T-helper 9 cell (primary cell): ENCODE measurements at regions not wholly inside any gene's neighbourhood (a gene's known extent, or its start where the extent isn't known, plus 50 kb on each side); places are given as distances from the start of the nearest gene placed in this dataset.
"Not testable (repeated sequence)": the region's sequence is repeated elsewhere in the genome, so short reads cannot be mapped to it uniquely, and the experiment has no call there.

Source experiments
- DNase-seq: peaks from one replicate; pipeline ENCODE4 v3.0.0-alpha.2; 2020

DNA sequence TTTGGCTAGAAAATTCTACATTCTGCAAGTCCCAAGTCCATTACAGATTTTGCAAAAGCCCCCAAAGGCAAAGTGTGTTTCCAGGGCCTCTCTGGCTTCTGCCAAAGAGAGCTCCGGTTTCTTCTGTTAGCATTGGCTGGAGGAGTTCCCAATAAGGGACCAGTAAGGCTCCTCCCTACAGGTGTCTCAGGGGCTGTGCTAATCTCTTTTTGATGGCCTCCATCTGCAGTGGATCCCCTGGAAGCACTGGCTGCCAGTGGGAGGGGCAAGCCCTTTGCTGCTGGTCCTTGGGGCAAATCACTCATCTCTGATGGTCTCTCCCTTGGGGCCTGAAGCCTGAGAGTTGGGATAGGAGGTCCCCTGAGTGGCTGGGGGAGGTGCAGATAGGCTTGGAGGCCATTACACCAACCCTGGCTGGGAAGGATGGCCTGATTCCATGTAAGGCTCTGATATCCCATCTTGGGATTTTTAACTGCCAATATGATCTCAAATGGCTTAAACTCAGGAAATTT lies 89.1 kb upstream of the USP24 start:
- no peak for DNase-seq

DNA sequence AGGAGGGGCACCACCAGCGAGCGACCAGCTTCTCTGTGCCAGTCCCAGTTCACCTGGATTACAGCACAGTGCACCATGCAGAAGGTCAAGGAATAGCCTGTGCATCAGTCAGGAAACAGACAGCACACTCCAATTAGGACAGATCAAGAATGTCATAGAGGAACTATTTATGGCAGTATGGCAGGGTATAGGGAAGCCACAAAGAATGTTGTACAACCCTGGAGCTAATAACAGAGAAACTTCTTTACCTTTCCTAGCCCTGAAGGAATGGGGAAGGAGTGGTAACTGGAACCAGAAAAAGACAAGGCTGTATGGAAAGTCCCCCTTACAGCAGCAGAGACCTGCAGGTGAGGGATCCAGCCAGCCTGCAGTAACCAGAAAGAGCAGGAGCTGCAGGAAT lies 87.8 kb upstream of the USP24 start:
- DNase-seq, result no peak

DNA sequence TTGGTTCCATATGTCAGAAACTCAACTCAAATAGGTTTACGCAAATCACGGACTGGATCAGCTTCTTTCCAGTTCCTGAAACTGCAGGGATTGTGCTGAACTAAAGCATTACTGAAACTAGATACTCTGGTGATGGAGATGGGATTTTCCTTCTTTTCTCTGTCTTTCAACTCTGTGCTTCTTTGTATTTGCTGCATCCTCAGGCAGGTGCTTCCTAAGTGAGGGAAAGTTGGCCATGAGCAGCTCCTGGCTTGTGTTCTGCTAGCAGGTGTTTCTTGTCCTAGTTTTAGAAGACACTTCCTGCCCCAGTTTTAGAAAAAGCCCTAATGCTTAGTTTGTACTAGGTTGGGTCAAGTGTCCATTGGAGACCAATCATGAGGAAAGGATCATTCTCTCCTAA lies 86.7 kb upstream of the USP24 start:
- no peak for DNase-seq

DNA sequence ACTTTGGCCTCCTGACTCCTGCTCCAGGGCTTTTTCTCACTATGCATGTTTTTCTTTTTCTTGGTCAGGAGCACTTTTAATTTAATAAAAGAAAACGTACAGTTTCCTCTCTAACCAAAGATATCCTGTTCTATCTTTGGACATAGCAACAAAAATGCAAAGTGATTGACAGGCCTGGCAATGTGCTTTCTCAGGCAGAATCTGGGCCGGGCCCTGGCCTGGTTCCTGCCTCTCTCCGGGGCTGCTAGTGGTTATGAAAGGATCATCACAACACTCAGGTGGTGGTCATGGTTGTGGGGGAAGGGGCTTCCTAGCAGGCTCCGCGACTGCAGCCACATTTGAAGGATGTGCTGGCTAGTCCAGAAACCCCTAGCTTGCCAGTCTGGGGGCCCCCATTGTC lies 85.8 kb upstream of the USP24 start:
- DNase-seq, result no peak

DNA sequence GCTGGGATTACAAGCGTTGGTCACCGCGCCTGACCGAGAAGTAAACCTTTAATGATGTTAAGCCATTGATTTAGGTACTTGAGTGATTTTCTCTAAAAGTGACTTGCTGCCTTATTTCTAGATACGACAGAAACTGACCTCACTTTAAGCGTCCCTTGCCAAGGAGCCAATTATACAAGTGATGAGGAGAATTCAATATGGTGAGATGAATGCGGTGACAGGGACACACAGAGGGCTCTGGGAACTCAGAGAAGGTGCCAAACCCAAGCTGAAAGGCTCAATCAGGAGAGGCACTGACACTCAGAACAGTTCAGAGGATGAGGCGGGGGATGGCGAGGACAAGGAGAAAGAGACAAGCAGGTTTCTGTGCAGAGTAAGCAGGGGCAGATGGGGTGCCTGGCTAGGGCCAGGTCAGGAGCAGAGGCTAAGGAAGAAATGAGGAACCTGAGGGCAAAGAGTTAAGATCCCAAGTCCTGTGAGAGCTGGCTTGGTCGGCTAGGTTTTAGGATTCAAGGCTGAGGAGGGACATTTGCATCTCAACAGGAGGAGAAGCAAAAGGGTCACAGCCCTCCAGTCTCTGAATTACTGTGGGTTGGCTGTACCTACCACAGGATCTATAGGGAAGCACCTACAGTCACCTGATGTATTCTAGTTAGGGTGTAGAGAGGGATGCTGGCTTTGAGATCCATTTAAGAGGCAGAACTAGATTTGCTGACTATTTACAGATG lies 83.2 kb upstream of the USP24 start:
- no peak for DNase-seq

DNA sequence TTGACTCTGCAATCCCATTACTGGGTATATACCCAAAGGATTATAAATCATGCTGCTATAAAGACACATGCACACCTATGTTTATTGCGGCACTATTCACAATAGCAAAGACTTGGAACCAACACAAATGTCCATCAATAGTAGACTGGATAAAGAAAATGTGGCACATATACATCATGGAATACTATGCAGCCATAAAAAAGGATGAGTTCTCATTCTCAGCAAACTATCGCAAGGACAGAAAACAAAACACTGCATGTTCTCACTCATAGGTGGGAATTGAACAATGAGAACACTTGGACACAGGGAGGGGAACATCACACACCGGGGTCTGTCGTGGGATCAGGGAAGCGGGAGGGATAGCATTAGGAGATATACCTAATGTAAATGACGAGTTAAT lies 81.1 kb upstream of the USP24 start:
- not testable (repeated sequence) for DNase-seq

DNA sequence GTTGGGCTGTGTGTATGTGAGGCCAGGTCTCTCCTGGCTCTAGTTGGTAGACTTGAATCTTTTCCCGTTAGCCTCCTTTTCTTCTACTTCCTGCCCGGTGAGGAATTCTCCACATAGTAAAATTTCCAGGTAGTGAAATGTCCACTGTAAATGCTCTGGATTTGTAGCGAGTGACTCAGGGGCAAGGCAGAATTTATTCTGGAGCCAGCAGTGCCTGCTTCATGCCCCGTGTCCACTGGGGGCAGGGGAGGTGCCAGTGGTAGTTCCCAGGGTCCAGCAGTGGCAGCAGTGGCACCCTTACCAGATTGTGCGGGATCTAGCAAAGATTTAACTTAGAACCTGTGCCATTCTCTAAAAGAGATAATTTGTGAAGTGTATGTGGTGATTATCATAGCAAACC lies 74.5 kb upstream of the USP24 start:
- DNase-seq, result no peak

DNA sequence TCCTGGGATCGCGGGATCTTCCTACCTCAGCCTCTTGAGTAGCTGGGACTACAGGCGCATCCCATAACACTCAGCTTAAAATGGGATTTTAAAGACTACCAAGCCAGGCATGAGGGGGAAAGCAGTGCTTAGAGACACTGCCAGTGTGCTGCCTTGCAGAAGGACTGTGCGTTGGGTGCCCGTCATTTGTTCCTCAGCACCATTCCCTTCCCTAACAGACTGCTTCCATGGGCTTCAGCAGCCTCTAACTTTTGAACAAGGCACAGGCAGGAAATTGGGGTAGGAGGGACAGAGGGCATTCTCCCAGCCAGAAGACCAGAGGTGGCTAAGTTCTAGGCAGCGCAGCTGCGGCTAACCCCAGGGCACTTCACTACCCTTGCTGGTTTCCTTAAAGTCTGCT lies 73.9 kb upstream of the USP24 start:
- DNase-seq, result no peak

DNA sequence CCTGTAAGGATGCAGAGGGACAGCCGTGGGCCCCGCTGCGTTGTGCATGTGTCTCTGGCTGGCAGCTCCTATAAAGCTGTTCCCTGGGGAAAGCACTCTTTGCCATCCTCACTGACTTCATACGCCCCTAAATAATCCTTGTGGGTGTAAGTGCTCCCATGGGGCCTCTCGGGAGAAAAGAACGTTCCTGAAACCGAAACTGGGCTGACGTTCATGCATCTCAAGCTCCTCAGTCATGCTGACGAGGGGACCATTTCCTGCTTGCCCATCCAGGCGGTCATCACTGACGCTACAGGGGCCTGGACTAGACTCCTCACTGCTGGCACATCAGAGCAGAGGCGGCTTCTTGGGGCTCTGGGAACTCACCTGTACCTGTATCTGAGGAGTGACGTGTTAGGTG lies 73.1 kb upstream of the USP24 start:
- DNase-seq, result no peak

DNA sequence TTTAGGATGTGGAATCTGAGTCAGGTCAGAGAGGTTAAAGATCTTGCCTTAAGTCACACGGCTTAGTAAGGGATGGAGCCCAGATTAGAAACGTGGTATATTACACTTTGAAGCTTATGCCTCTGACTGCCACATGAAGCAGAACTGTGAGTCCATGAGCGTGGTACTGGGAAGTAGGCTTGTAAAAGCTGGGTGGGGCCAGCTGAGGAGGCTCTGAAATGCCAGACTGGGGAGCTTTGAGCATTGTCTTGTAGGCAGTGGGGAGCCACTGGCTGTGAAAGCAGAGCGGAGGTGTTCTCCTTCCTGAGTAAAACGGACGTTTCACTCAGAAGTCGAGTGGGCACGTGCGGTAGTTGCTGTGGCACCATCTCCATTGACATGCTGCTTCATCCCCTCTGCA lies 72.6 kb upstream of the USP24 start:
- DNase-seq, result no peak

DNA sequence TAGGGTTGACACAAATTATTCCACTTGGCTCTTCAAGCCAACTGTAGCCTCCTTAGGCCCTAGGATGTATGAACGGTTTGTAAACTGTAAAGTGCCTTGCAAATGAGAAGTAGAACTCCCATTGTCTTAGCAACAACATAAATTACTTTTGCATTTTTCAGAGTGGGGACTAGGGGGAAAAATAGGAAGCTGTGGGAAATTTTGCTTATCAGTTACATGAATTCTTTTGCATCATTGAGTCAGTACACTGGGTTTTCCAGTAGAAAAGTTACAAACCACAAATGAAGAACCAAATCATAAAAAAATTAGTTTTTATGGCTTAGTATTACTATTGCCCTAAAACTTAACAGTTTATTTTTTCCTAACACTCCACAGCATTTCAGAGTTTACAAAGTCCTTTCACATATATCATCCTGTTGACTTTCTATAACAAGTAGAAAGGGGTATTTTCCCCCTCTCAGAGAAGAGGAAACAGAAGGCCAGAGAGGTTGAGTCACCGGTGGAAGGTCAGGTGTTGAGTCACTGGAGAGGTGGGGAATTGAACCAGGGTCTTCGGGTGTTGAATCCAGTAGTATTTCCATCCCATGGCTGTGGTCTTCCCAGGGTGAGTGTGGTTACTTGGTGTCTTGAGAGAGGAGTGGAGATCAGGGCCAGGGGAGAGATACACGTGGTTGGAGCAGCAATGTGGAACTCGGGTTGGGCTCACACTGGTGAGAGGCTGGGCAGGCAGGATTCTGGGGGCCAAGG lies 71.9 kb upstream of the USP24 start:
- no peak for DNase-seq

DNA sequence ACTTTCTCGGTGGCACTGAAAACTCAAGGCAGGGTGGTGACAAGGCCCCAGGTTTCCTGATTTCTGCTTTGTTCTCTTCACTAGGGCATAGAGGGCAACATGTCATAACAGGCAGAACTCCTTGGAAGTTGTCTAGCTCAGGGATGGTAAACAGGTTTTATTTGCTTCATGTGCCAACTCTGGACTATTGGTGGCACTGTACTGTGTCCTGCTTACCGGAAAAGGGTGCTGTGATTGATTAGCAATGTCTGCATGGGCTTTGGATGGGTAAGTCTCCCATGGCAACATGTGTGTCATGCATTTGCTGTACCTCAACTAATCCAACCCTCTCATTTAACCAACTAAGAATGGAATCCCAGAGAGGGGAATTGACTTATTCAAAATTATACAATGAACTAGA lies 70.7 kb upstream of the USP24 start:
- DNase-seq, result no peak

DNA sequence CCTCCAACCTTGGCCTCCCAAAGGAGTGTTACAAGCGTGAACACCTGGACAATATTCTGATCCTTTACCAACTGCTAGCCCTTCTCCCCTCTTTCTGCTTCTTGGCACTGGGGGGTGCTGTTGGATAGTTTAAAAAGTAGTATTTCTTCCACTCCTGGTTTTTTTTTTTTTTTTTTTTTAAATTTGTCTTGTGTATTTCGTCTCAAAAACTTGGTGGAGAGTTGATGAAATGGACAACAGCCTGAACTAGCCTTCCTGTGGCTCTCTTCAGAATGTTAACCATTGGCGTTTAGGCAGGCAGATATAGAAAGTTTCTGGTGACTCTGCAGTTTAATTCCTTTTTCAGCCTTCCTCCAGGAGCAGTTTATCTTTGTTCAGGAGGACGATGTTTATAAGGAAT lies 69.7 kb upstream of the USP24 start:
- no peak for DNase-seq

DNA sequence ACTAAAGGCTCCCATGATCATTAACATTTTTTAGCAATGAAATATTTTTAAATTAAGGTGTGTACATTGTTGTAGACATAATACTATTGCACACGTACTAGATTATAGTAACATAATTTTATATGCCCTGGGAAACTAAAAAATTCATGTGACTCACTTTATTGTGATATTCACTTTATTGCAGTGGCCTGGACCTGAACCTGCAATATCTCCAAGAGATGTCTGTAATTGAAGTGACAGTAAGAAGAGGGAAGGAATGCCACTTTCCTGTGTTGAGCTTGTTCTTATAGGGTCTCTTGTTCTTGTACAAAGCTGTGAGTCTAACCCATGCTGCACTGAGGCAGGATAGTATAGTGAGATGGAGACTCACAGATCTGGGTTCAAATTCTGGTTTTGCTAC lies 66.9 kb upstream of the USP24 start:
- DNase-seq, result no peak

DNA sequence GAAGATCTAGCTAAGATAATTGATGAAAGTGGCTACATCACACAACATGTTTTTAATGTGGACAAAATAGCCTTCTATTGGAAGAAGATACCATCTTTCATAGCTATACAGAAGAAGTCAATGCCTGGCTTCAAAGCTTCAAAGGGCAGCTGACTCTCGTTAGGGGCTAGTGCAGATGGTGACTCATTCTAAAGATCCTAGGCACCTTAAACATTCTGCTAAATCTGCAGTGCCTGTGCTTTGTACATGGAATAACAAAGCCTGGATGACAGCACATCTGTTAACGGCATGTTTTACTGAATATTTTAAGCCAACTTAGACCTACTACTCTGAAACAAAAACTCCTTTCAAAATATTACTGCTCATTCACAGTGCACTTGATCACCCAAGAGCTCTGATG lies 65.6 kb upstream of the USP24 start:
- DNase-seq, result no peak

DNA sequence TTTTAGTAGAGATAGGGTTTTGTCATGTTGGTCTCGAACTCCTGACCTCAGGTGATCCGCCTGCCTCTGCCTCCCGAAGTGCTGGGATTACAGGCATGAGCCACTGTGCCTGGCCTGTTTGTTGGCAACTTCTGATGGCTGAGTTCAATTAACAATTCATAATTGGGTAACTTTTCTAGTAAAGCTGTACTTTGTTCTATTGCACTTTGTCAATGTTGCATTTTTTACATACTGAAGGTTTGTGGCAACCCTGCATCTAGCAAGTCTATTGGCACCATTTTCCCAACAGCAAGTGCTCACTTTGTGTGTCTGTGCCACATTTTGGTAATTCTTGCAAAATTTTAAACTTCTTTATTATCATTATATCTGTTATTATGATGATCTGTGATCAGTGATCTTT lies 64.5 kb upstream of the USP24 start:
- DNase-seq, result no peak

DNA sequence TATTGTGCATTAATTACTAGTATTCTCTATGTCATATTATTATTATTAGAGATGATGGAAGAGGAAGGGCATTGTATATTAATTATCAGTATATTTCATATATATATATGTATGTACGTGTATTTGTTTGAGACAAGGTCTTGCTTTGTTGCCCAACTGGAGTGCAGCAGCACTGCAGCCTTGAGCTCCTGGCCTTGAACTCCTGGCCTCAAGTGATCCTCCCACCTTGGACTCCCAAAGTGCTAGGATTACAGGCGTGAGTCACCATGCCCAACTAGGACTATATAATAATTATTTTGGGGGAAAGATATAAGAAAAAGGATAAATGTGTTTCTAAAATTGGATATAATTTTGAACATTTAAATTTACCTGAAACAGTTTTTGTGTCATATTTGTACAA lies 63.2 kb upstream of the USP24 start:
- DNase-seq, result no peak

DNA sequence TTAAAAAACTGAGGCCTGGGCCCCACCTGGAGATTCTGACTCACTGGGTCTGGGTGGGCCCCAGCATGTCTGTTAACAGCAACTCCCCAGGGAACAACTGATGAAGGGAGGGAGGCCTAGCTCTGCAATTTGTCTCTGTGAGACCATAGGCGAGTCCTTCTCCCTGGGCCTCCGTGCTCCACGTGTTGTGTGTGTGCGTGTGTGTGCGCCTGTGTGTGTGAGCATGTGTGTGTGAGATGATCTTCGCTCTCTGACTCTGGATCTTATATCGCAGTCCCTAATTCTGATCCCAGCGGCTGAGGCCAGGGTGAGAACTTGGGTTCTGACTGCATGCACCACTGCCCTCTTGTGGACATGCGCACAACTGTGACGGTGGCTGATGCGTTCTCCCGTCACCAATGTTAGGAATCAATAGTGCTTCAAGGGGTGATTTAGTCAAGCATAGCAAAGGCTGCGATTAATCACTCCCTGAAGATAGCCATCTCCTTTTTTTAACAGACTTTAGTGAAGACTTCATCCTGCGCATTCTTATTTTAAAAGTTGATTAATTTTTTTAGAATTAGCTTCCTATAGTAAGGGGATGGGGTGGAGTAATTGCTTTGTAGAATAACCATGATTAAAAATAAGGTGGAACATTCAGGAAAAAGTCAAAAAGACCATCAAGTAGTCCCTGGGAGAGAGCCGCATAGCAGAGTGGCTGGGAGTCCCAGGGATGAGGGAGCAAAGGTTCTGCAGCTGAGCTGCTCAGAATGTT lies 62.4 kb upstream of the USP24 start:
- peak; percentile 69 for DNase-seq

DNA sequence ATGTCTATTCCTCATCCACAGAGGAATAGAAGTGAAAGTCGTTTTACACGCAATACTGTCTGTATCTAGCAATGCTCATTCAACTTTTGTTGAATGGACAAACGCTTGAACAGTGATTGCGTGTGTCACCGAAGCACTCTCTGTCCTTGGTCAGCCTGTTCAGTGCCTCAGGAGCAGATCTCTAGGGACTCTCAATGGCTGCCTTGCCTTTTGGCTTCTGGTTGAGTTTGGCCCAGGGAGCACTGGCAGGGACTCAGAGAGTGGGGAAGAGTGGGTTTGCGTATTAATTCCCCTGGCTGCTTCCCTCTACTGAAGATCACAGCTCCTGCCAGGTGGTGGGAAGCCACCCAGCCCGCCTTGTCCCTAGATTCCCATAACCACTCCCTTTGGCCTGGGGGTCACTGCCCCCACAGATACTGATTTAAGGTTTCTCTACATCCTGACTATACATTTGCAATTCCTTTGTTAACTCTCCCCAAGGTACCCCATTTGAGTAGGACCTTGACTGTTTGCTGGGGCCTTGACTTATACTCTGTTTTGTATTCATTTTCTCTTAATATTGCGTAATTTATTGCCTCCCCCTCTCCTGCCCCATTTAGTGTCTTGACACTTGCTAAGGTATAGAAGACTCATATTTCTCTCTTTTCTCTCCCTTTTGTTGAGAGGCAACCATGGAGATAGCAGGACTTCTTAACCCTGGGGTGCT lies 61.7 kb upstream of the USP24 start:
- no peak for DNase-seq

DNA sequence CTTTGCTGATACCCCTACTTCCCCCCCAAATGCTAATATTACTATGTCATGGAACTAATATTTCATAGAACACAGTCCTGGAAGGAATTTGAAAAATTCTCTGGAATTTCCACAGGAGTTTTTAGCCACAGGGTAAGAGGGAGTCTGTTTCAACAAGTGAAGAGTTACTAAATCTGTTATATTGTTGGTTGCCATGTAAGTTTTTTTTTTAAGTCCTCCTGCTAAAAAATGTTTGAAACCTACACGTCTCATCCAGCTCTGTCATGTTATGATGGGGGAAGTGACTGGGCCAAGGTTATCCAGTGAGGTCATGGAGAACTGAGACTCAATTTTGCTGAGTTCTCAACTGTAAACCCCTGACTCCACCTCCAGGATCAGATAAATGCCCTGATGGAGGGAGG lies 60.8 kb upstream of the USP24 start:
- no peak for DNase-seq

DNA sequence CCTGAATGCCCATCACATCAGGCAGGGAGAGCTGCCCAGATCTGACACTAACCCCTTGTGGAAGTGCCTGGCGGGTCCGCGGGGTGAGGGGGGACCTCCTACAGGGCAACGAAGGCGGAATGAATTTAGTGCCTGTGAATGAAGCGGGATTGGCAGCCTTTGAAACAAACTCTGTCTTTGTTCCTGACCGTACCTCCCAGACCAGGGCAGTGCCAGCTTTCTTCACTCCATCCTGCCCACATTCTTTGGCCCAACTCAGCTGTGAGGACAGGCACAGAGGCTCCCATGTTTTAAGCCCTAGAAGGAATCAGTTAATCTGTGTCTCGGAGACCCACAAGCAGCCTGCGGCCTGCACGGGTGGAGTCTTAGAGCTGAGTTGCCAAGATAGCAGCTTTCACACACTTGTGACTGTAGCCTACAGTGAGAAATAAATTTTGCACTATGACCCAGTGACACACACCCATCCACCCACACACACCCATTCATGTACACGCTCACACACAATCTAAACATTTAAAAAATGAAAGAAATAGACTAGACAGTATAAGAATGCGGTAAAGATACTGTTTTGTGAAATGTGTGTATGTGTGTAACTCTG lies 60.1 kb upstream of the USP24 start:
- DNase-seq, result no peak

DNA sequence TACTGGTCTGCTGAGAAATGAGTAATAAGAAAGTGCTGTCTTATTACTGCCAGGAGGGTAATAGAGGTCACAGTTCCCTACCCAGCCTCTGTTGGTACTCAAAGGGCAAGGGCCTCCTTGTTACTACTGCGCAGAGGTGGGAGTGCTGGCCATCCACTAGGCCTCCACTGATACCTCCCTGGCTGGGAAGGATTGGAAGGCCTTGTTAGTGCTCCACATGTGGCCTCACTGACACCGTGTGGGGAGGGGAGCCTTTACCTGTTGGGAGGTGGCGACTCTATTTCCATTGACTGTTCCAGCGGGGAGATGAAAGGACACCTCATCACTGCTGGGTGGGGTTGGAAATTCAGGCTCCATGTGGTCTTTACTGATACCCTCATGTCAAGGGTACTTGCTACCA lies 57.8 kb upstream of the USP24 start:
- DNase-seq, result no peak
